DMS153 treated with DMSO at 0.1 percent for 48 hours (cell line): ENCODE measurements at regions not wholly inside any gene's neighbourhood (a gene's known extent, or its start where the extent isn't known, plus 50 kb on each side); places are given as distances from the start of the nearest gene placed in this dataset.
"Not testable (repeated sequence)": the region's sequence is repeated elsewhere in the genome, so short reads cannot be mapped to it uniquely, and the experiment has no call there.

ENCODE experiments used
- DNase-seq: peaks from one replicate; lab custom pipeline; 2025; ENCODE audit not compliant: unreplicated experiment; lab: John Stamatoyannopoulos, UW

- DNase-seq: no peak
Measured at GRCh38 chr5:100693481-100693880, 158.3 kb downstream of the FAM174A start.

- DNase-seq: no peak
Measured at GRCh38 chr5:100694100-100694499, 158.9 kb downstream of the FAM174A start.

- no peak for DNase-seq
Measured at GRCh38 chr5:100697970-100698369, 162.8 kb downstream of the FAM174A start.

- DNase-seq: no peak
Measured at GRCh38 chr5:100706776-100707175, 171.6 kb downstream of the FAM174A start.

DNA sequence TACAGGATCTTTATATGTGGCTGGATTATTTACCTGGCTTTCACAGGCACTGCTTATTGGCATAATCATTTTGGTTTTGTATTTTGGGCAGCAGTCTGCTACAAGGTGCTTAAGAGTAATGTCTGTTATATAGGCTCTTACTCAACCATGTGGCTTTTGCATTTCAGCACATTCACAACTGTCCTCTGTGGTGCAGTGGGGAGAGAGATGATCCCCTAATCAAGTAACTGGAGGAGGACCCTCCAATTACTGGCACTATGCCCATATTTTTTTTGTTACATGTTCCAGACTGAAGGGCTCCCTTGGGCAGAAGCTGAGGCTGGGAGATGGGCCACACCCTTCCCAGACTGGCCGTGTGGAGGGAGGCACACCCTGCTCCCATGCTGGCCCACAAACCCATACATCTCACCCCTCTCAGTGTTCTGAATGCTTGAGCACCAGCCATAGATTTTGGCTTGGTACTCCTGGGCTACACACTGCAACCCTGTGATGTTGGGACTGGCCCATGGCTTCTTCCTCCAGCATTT is 173.5 kb downstream of the FAM174A start:
- no peak for DNase-seq

DNA sequence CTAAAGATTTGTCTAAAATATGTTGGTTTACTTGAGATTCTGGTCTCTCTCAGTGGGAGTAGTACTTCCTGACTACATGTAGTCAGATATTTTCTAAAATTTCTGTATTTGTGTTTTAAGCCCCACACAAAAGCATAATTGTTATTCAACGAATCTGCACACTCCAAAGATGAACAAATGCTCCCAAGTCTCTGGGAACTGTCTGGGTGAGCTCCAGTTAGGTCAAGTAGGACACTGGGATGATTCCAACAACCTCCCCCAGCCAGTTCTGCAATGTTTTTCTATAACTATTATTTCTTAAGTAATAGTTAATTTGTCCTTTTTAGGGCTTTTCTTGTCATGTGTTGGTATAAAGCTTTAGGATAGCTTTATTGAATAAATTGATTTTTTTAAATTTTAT is 174.6 kb downstream of the FAM174A start:
- DNase-seq: no peak

GRCh38 chr5:100714780-100715179 is 179.6 kb downstream of the FAM174A start:
- not testable (repeated sequence) for DNase-seq

- DNase-seq: no peak
Measured at GRCh38 chr5:100722657-100723056, 180.4 kb downstream of the ST8SIA4 start.

GRCh38 chr5:100723229-100723628 is 179.9 kb downstream of the ST8SIA4 start:
- DNase-seq: no peak

DNA sequence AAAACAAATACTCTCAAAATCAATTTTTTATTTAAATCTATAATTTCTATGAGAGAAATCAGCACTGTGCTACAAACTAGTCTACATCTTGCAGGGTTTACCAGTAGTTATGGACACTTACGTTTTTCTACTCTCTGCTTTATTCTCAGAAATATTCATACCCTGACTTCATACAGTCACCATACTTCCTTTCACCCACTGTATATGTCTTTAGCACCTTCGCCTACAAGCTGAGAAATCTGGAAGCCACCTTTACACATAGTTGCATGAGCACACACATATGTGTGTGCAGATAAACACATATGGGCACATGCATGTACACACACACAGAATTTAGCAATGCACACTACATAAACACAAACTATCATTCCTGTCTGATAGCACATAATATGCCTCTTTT is 177.0 kb downstream of the ST8SIA4 start:
- DNase-seq: no peak

DNA sequence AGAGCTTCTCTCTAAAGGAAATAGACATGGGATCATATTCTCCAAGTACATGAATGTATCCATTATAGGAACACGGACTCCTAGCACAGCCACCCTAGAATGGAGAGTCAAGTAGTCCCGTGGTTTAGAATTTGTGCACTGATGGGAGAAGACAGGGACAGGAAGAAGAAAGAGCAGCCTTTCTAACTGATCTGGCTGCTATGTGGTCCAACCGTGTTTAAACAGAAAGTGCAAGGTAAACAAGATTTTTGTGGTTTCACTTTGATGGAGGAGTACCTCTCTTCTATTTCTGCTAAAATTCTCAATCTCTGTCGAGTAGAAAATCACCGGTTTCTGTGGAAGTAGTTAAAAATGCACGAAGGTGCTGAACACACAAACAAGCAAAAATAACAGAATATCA is 171.3 kb downstream of the ST8SIA4 start:
- DNase-seq: peak; percentile 2

- no peak for DNase-seq
Measured at GRCh38 chr5:100746730-100747129, 156.4 kb downstream of the ST8SIA4 start.

DNA sequence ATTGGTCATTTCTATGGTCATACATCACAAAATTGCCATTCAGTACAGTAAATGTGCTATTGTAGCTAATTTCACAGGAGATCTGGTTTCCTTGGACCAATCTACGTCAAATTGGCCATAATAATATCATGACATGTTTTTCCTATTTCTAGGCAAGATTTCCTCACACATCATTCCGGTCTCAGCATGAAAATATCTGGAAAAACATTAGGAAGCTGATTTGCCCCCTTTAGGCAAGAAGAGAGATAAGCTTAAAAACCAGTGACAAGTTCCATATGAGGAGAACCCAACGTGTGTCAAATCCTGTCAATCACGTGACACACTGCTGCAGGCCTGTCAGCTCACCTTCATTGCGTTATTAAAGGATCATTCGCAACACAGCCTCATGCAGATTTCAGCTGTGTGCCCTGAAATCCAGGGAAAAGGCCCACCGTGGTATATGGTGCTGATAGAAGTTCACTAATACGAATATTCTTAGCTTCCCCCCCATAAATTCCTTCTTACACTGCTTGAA is 153.3 kb downstream of the ST8SIA4 start:
- no peak for DNase-seq

GRCh38 chr5:100755435-100755834 is 147.6 kb downstream of the ST8SIA4 start:
- DNase-seq: no peak
